Osteocyte (in vitro differentiated cells): ENCODE measurements at regions not wholly inside any gene's neighbourhood (a gene's known extent, or its start where the extent isn't known, plus 50 kb on each side); places are given as distances from the start of the nearest gene placed in this dataset.

Source experiments
- DNase-seq: peaks from one replicate; pipeline ENCODE4 v3.0.0; 2021; ENCODE audit warnings: mixed read lengths; ENCODE audit not compliant: unreplicated experiment; ENCODE audit errors: extremely low spot score
- H3K27ac Mint-ChIP-seq: one replicate; pipeline ENCODE4 v1.8.0; 2021; ENCODE audit warnings: mild to moderate bottlenecking, mixed read lengths; ENCODE audit not compliant: unreplicated experiment
- H3K27me3 Mint-ChIP-seq: one replicate; pipeline ENCODE4 v1.8.0; 2021; ENCODE audit warnings: mixed read lengths; ENCODE audit not compliant: unreplicated experiment
- H3K36me3 Mint-ChIP-seq: one replicate; pipeline ENCODE4 v1.8.0; 2021; ENCODE audit warnings: mixed read lengths; ENCODE audit not compliant: unreplicated experiment
- H3K4me1 Mint-ChIP-seq: one replicate; pipeline ENCODE4 v1.8.0; 2021; ENCODE audit warnings: mixed read lengths; ENCODE audit not compliant: unreplicated experiment
- H3K4me3 Mint-ChIP-seq: one replicate; pipeline ENCODE4 v1.8.0; 2021; ENCODE audit warnings: mild to moderate bottlenecking, moderate library complexity, mixed read lengths; ENCODE audit not compliant: unreplicated experiment
- H3K9me3 Mint-ChIP-seq: one replicate; pipeline ENCODE4 v1.8.0; 2021; ENCODE audit warnings: mixed read lengths; ENCODE audit not compliant: unreplicated experiment
- CTCF ChIP-seq: fragments of 200-600 bp; sonication (generic); IDR thresholded peaks from 2 replicates; pipeline ENCODE4 v1.5.0; 2021; ENCODE audit warnings: antibody characterized with exemption, mild to moderate bottlenecking, moderate library complexity

GRCh38 chr2:118232391-118232790, 144.1 kb downstream of the INSIG2 start:
- Mint-ChIP-seq H3K9me3 (no peaks in the 10 kb centered on the region), H3K4me1 (no peaks in the 10 kb centered on the region), H3K4me3 (no peak overlapping the region), H3K36me3 (no peaks in the 10 kb centered on the region), H3K27ac (no peak overlapping the region), H3K27me3 (peaks cover 20% of the 10 kb centered on the region)
- TF ChIP-seq CTCF = no peak
- no peak for DNase-seq

- no peaks in the 10 kb centered on the region for H3K4me1 Mint-ChIP-seq
Observed at GRCh38 chr2:118231759-118232158, 143.5 kb downstream of the INSIG2 start.

GRCh38 chr2:118227698-118228508, 139.6 kb downstream of the INSIG2 start:
- no peaks in the 10 kb centered on the region for H3K36me3 Mint-ChIP-seq
- no peaks in the 10 kb centered on the region for H3K9me3 Mint-ChIP-seq
- no peak overlapping the region for H3K4me3 Mint-ChIP-seq
- H3K27ac Mint-ChIP-seq = no peak overlapping the region
- TF ChIP-seq CTCF = no peak
- no peak for DNase-seq
- H3K27me3 Mint-ChIP-seq = peaks cover 58% of the 10 kb centered on the region
- H3K4me1 Mint-ChIP-seq = peaks cover 11% of the 10 kb centered on the region

More at GRCh38 chr2:118231759-118232158, 143.5 kb downstream of the INSIG2 start:
- H3K4me3 Mint-ChIP-seq = no peak overlapping the region
- no peaks in the 10 kb centered on the region for H3K36me3 Mint-ChIP-seq
- H3K27me3 Mint-ChIP-seq = peaks cover 27% of the 10 kb centered on the region
- H3K27ac Mint-ChIP-seq = no peak overlapping the region
- DNase-seq = no peak
- TF ChIP-seq CTCF = no peak
- no peaks in the 10 kb centered on the region for H3K9me3 Mint-ChIP-seq

DNA sequence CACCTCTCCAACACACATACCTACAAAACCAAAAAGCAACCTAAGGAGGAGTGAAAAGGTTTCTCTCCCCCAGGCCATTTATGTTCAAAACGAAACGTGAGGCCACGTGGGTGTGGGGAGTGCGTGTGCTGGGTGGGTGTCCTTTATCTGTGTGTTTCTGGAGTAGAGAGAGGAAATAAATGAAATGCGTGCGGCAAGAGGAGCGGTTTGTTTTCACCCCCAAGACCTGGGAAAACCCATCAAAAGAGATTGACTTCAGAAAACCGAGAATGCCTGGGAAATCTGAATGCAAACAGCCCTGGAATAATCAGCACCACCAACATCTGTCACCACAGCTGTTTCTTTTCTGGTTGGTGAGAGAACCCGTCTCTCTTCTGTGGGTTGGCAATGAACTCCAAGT, 137.4 kb downstream of the INSIG2 start:
- H3K27ac Mint-ChIP-seq = no peak overlapping the region
- no peaks in the 10 kb centered on the region for H3K36me3 Mint-ChIP-seq
- no peak overlapping the region for H3K4me3 Mint-ChIP-seq
- DNase-seq = no peak
- TF ChIP-seq CTCF = no peak
- no peaks in the 10 kb centered on the region for H3K9me3 Mint-ChIP-seq
- H3K4me1 Mint-ChIP-seq = peaks cover 11% of the 10 kb centered on the region
- peaks cover 79% of the 10 kb centered on the region for H3K27me3 Mint-ChIP-seq

DNA sequence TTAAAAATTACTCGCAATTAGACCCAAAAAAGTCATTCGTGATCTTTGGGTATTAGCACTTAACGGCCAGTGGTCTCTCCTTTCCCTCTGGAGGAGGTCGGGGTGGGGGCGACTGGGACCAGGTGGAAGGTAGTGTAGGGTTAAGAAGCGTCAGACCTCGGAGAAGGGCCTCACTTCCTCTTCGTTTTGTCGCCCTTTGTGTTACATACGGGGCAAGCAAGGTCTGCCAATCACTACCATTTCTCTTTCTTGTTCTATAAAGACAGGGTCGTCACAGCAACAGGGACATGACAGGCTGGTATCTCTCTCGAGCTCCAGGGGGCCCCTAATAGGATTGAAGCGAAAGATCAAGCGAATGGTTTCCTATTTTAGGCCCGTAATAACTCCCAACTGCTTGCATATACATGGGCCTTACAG, 136.6 kb downstream of the INSIG2 start:
- H3K27me3 Mint-ChIP-seq = peaks cover 86% of the 10 kb centered on the region
- H3K4me3 Mint-ChIP-seq = no peak overlapping the region
- H3K27ac Mint-ChIP-seq = no peak overlapping the region
- no peaks in the 10 kb centered on the region for H3K9me3 Mint-ChIP-seq
- H3K36me3 Mint-ChIP-seq = no peaks in the 10 kb centered on the region
- TF ChIP-seq CTCF = no peak
- peaks cover 11% of the 10 kb centered on the region for H3K4me1 Mint-ChIP-seq
- no peak for DNase-seq
